ENCODE measurements at regions not wholly inside any gene's neighbourhood (a gene's known extent, or its start where the extent isn't known, plus 50 kb on each side); places are given as distances from the start of the nearest gene placed in this dataset.

DNA sequence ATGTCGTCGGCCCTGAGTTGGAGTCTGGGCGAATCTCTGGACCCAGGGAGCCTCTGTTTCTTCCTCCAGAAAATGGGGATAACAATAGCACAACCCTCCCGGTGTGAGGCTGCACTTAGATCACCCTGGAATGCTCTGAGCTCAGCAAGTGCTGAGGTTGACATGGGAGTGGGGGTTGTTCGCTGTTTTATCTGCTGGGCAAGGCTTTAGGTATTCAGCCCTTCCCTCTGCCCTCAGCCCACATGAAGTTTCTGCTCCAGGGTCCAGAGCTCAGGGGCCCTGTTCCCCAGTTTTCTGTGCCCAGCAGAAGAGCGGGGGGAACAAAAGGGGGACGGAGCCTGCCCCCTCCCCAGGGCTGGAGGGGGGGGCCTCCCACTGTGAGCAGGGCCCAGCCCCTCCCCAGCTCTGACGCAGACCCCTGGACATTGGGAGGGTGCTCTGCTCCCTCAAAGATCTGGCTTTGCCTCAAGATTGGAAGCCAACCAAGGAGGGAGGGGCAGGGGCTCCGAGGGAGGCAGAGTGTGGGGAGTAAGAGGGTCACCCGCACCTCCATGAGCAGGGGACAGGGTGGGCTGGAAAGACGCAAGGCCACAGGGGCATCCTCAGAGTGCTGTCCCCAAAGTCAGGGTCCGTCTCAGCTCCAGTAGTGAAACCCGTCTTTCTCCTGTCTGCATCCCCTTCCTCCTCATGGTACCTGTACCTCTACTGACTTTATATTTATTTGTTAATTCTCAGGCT, 215.6 kb downstream of the C9orf50 start:
- peaks cover 4% of the 10 kb centered on the region for H3K4me1 Mint-ChIP-seq
- ATAC-seq = no peak
- no peaks in the 10 kb centered on the region for H3K27me3 Mint-ChIP-seq
- ChIA-PET POLR2A (no interaction called here), CTCF (no interaction called here)
- peaks cover 2% of the 10 kb centered on the region for H3K36me3 Mint-ChIP-seq (ENCODE audit: low read depth)
- H3K9me3 Mint-ChIP-seq (ENCODE audit: low read depth) = peaks cover 3% of the 10 kb centered on the region
- no peak for DNase-seq
- no peak overlapping the region for H3K4me3 Mint-ChIP-seq
- intact Hi-C loops (cut with DNase I, micrococcal nuclease) = no loop called here
- H3K27ac Mint-ChIP-seq = no peak overlapping the region

DNA sequence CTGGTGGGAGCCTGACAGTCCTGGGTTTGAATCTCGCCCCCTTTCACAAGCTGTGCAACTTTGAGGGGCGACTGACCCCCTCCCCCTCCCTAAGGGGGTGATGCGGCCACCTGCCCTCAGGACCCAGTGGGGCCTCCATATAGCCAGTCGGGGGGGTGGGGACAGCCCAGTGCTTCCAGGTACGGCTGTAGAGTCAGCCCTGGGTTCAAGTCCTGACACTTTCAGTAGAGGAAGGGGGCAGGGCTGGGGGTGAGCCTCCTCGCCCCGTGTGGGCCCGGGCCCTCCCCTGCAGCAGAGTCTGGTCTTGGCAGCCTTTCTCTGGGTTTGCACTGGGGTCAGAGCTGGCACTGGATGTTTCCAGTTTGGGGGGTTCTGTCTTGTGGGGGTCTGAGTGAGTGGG, 216.3 kb downstream of the C9orf50 start:
- ATAC-seq (no peak), DNase-seq (no peak)
- Mint-ChIP-seq H3K9me3 (ENCODE audit: low read depth) (no peaks in the 10 kb centered on the region), H3K27ac (no peak overlapping the region), H3K4me3 (no peak overlapping the region), H3K27me3 (no peaks in the 10 kb centered on the region), H3K4me1 (peaks cover 4% of the 10 kb centered on the region), H3K36me3 (ENCODE audit: low read depth) (no peaks in the 10 kb centered on the region)
- intact Hi-C loops (cut with DNase I, micrococcal nuclease) = no loop called here
- CTCF ChIA-PET = no interaction called here
- POLR2A ChIA-PET = no interaction called here

DNA sequence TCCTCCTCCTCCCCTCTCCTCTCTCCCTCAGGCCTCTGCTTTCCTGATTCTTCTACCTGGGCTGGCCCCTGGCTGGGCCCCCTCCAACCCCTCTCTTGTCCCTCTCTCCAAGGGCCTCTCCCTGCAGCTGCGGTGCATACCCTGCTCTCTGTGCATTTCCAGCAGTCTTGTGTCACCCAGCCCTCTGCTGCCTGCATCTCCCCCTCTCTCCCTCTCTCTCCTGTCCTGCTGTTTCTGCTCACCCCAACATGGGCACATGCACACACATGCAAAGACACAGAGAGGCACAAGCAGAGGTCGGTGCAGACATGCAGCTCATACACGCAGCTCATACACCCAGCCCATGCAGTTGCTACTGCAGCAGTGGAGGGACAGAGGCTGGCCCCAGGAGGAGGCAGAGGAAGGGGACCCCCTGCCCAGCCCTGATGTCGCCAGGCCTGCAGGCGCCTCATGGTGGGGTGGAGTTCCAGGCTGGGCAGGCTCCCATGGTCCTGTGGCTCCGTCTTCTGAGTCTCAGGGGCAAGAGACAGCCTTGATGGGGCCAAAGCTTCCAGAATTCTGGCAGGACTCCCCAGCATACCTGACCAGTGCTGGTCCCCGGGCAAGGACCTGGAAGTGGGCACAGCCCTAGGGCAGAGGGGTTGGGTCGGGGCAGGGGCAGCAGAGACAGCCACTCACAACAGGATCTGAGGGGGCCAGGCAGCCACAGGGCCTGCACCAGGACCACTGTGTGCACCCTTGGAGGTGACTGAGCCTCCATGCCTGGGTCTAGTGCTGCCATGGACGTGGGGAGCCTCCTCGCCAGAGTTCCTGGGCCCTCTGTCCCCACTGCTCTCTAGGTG, 216.9 kb downstream of the C9orf50 start:
- Mint-ChIP-seq H3K36me3 (ENCODE audit: low read depth) (no peaks in the 10 kb centered on the region), H3K4me1 (peaks cover 4% of the 10 kb centered on the region), H3K4me3 (no peak overlapping the region), H3K27me3 (no peaks in the 10 kb centered on the region), H3K9me3 (ENCODE audit: low read depth) (no peaks in the 10 kb centered on the region), H3K27ac (no peak overlapping the region)
- ChIA-PET POLR2A (no interaction called here), CTCF (no interaction called here)
- intact Hi-C loops (cut with DNase I, micrococcal nuclease) = no loop called here
- no peak for DNase-seq
- ATAC-seq = no peak

- intact Hi-C loops (cut with DNase I, micrococcal nuclease) = no loop called here
- POLR2A ChIA-PET = no interaction called here
- Mint-ChIP-seq H3K27ac (no peak overlapping the region), H3K4me3 (no peak overlapping the region), H3K27me3 (no peaks in the 10 kb centered on the region), H3K9me3 (ENCODE audit: low read depth) (no peaks in the 10 kb centered on the region), H3K4me1 (peaks cover 4% of the 10 kb centered on the region), H3K36me3 (ENCODE audit: low read depth) (no peaks in the 10 kb centered on the region)
- CTCF ChIA-PET = no interaction called here
- no peak for DNase-seq
- no peak for ATAC-seq
Observed at GRCh38 chr9:129402931-129403778, 217.7 kb downstream of the C9orf50 start.

DNA sequence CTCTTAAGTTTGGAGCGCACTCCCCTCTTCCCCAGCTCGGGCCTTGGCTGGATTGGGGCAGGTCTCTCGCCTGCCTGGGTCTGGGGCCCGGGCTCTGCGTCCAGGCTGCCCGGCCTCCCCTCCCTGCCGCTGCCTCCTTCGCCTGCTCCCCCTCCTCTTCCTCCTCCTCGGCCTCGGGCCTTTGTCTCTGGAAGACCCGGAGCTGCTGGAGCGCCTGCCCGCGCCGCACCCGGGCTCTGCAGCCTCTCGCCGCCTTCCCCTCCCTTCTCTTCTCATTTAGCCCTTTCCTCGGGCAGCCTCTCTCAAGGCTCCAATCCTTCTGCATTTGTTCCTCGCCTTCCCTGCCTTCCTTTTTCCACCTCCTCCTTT, 218.5 kb downstream of the C9orf50 start:
- no peaks in the 10 kb centered on the region for H3K36me3 Mint-ChIP-seq (ENCODE audit: low read depth)
- no peak overlapping the region for H3K4me3 Mint-ChIP-seq
- peaks cover 4% of the 10 kb centered on the region for H3K4me1 Mint-ChIP-seq
- no peak overlapping the region for H3K27ac Mint-ChIP-seq
- no peaks in the 10 kb centered on the region for H3K27me3 Mint-ChIP-seq
- DNase-seq (no peak), ATAC-seq (no peak)
- H3K9me3 Mint-ChIP-seq (ENCODE audit: low read depth) = no peaks in the 10 kb centered on the region
- CTCF ChIA-PET = interaction anchor here (0.6 kb wide), 1 partner anchor 98 kb away, joined by 3 read pairs; no protein-coding TSS in a partner anchor
- intact Hi-C loops (cut with DNase I, micrococcal nuclease) = no loop called here
- POLR2A ChIA-PET = no interaction called here

GRCh38 chr9:129401623-129402370, 219.1 kb downstream of the C9orf50 start:
- no peak overlapping the region for H3K4me3 Mint-ChIP-seq
- ChIA-PET POLR2A (no interaction called here), CTCF (interaction anchor here (0.6 kb wide), 1 partner anchor 97 kb away, joined by 3 read pairs; no protein-coding TSS in a partner anchor)
- no peaks in the 10 kb centered on the region for H3K27me3 Mint-ChIP-seq
- no peaks in the 10 kb centered on the region for H3K9me3 Mint-ChIP-seq (ENCODE audit: low read depth)
- no peaks in the 10 kb centered on the region for H3K36me3 Mint-ChIP-seq (ENCODE audit: low read depth)
- H3K27ac Mint-ChIP-seq = no peak overlapping the region
- peaks cover 4% of the 10 kb centered on the region for H3K4me1 Mint-ChIP-seq
- ATAC-seq (no peak), DNase-seq (no peak)
- intact Hi-C loops (cut with DNase I, micrococcal nuclease) = no loop called here

GRCh38 chr9:129400971-129401622, 219.8 kb downstream of the C9orf50 start:
- no peaks in the 10 kb centered on the region for H3K27me3 Mint-ChIP-seq
- ChIA-PET CTCF (no interaction called here), POLR2A (no interaction called here)
- peaks cover 4% of the 10 kb centered on the region for H3K4me1 Mint-ChIP-seq
- intact Hi-C loops (cut with DNase I, micrococcal nuclease) = no loop called here
- no peak for DNase-seq
- H3K36me3 Mint-ChIP-seq (ENCODE audit: low read depth) = no peaks in the 10 kb centered on the region
- no peak for ATAC-seq
- H3K27ac Mint-ChIP-seq = no peak overlapping the region
- no peak overlapping the region for H3K4me3 Mint-ChIP-seq
- no peaks in the 10 kb centered on the region for H3K9me3 Mint-ChIP-seq (ENCODE audit: low read depth)

DNA sequence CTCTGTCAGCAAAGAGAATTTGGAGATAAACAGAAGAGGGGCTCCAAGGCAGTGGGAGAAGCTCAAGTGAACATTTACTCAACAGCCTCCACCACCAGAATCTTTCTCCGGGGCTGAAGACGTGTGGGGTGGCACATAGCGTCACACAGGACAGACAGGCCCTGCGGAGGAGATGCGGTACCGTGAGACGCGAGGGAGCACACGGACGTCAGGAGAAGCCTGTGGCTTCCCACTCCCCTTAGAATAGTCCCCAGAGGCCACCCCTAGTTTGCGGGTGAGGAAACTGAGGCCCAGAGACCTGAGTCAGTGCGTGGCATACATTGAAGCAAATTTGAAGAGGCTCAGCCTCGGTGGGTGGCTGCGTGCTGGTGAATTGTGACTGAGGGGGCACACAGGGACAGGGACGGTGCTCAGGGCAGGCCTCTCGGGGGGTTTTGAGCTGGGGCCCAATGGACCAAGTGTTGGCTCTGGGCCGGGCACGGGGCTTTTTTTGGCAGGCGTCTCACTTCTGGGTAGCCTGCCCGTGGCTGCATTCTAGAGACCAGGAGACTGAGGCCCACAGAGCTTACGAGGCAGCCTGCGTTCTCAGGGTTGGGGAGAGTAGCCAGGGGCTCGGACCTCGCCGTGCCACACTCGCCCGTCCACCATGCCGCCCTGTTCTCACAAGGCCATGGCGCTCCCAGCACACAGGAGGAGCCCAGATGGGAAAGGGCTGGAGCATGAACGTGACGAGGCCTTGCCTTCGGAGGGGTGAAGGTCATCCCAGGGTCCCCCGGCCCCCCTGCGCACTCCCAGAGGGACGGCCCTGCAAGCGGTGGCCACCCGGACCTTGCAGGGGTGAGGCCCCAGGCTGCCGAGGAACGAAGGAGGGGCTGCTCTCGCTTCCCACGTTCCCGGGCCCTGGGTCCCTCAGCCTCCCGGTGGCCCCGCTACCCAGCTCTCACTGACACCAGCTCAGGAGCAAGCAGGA, 220.6 kb downstream of the C9orf50 start:
- H3K4me1 Mint-ChIP-seq = peaks cover 4% of the 10 kb centered on the region
- H3K36me3 Mint-ChIP-seq (ENCODE audit: low read depth) = no peaks in the 10 kb centered on the region
- H3K9me3 Mint-ChIP-seq (ENCODE audit: low read depth) = no peaks in the 10 kb centered on the region
- no peak for ATAC-seq
- H3K27ac Mint-ChIP-seq = no peak overlapping the region
- no peaks in the 10 kb centered on the region for H3K27me3 Mint-ChIP-seq
- no peak for DNase-seq
- intact Hi-C loops (cut with DNase I, micrococcal nuclease) = no loop called here
- ChIA-PET POLR2A (no interaction called here), CTCF (no interaction called here)
- no peak overlapping the region for H3K4me3 Mint-ChIP-seq

- Mint-ChIP-seq H3K9me3 (ENCODE audit: low read depth) (no peaks in the 10 kb centered on the region), H3K27ac (no peak overlapping the region), H3K27me3 (no peaks in the 10 kb centered on the region), H3K36me3 (ENCODE audit: low read depth) (no peaks in the 10 kb centered on the region), H3K4me1 (peaks cover 4% of the 10 kb centered on the region), H3K4me3 (no peak overlapping the region)
- CTCF ChIA-PET = no interaction called here
- no peak for ATAC-seq
- POLR2A ChIA-PET = no interaction called here
- DNase-seq = no peak
- intact Hi-C loops (cut with DNase I, micrococcal nuclease) = no loop called here
Observed at GRCh38 chr9:129399634-129399990, 221.3 kb downstream of the C9orf50 start.

DNA sequence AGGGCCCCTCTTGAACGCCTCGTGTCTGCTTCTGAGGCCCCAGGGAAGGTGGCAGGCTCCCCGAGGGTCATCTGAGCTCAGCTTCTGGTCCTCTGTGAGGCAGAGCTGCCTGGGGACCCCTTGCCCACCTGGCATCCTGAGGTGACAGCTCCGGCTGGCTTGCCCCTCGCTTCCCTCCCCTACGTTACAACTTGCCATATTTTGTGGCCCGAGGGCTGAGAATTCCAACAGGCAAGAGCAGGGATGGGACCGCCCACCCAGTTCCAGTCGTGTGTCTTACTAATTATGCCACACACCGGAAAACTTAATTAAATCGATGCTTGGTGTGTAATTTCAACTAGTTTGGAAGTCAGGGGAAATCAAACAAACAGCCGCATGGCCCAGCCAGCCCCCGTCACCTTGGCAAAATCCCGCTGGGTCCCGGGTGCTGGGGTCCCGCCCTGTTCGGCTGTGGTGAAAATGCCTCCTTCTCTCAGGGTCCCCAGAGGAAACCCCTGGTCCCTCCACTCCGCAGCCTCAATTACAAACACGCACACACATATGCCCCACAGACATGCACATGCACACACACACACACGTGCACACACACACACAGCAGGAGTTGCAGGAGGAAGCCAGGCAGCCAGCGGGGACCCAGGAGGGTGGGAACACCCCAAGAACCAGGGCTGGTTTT, 221.0 kb upstream of the IER5L start:
- H3K9me3 Mint-ChIP-seq (ENCODE audit: low read depth) = no peaks in the 10 kb centered on the region
- CTCF ChIA-PET = no interaction called here
- DNase-seq (no peak), ATAC-seq (no peak)
- no peak overlapping the region for H3K4me3 Mint-ChIP-seq
- H3K36me3 Mint-ChIP-seq (ENCODE audit: low read depth) = no peaks in the 10 kb centered on the region
- no peak overlapping the region for H3K27ac Mint-ChIP-seq
- peaks cover 4% of the 10 kb centered on the region for H3K4me1 Mint-ChIP-seq
- POLR2A ChIA-PET = no interaction called here
- H3K27me3 Mint-ChIP-seq = no peaks in the 10 kb centered on the region
- intact Hi-C loops (cut with DNase I, micrococcal nuclease) = no loop called here
